Cardiac muscle cell (in vitro differentiated cells and primary cell): ENCODE measurements at regions not wholly inside any gene's neighbourhood (a gene's known extent, or its start where the extent isn't known, plus 50 kb on each side); places are given as distances from the start of the nearest gene placed in this dataset.
A peak's percentile ranks its signal among the peaks of the same experiment; 100 is the strongest.

ENCODE experiments used
- DNase-seq, 2 donors: peaks; one replicate each; pipeline versions ENCODE4 v3.0.0 to v3.0.0-alpha.2; 2010 to 2017; ENCODE audit warnings: low read depth in 1 of 2, low spot score in 1 of 2
- H3K27ac ChIP-seq: fragments of 200-600 bp; sonication (generic); 2 replicates; pipeline ENCODE4 v1.5.1; 2016
- H3K27me3 ChIP-seq: fragments of 200-600 bp; sonication (generic); 2 replicates; pipeline ENCODE4 v1.6.0; 2016; ENCODE audit warnings: control low read depth
- H3K36me3 ChIP-seq: fragments of 200-600 bp; sonication (generic); 2 replicates; pipeline ENCODE4 v1.5.1; 2016; ENCODE audit warnings: control low read depth
- H3K4me1 ChIP-seq: fragments of 200-600 bp; sonication (generic); 2 replicates; pipeline ENCODE4 v1.8.1; 2017; ENCODE audit warnings: low read depth, mild to moderate bottlenecking, mixed run types
- H3K4me3 ChIP-seq: fragments of 200-600 bp; sonication (generic); 2 replicates; pipeline ENCODE4 v1.5.1; 2016; ENCODE audit warnings: mild to moderate bottlenecking
- H3K9me3 ChIP-seq: fragments of 200-600 bp; sonication (generic); 2 replicates; pipeline ENCODE4 v1.5.1; 2017; ENCODE audit warnings: low read depth, mild to moderate bottlenecking, control low read depth
- TF ChIP-seq, protein P1 (sequence below): IDR thresholded peaks from 2 replicates; pipeline ENCODE4 v1.5.1; 2012; ENCODE audit warnings: low read depth, mild to moderate bottlenecking, low read length

DNA sequence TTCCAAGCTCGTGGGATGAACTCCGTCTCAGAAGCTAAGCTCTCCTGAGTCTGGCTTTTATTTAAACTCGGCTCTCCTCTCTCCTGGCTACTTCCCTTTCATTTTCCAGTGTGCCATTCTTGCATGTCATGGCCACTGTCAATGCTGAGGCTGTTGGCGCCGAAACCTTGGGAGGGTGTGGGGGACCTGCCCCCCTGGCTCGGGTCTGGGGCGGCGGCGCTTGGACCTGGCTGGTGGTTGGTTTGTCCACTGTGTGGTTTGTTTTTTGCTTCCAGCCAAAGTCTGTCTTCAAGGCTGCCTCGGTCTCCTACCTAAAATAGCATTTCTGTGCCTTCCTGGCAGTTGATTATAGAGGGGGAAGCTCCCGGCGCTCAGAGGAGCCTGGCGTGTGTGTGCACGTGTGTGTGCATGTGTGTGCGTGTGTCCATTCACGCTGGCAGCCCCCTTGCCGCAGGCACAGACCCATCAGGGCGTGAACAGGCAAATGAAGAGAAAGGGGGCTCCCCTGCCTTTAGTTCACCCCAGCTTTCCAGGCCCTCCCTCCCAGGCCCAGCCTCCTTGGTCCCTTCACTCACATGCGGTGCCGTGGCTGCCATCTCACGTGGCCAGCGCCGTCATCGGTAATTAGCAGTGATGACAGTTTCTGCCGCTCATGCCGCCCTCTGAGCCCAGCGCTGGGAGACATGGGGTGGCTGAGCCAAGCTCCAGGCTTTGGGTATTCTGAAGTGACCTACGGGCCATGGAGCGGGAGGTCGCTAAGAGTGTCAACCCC, 179.9 kb downstream of the SEC14L1 start:
- Histone ChIP-seq H3K9me3 (no peaks in the 10 kb centered on the region), H3K4me1 (peaks cover 35% of the 10 kb centered on the region), H3K4me3 (no peak overlapping the region), H3K27ac (no peak overlapping the region), H3K27me3 (no peaks in the 10 kb centered on the region), H3K36me3 (no peaks in the 10 kb centered on the region)
- TF ChIP-seq, protein P1, sequence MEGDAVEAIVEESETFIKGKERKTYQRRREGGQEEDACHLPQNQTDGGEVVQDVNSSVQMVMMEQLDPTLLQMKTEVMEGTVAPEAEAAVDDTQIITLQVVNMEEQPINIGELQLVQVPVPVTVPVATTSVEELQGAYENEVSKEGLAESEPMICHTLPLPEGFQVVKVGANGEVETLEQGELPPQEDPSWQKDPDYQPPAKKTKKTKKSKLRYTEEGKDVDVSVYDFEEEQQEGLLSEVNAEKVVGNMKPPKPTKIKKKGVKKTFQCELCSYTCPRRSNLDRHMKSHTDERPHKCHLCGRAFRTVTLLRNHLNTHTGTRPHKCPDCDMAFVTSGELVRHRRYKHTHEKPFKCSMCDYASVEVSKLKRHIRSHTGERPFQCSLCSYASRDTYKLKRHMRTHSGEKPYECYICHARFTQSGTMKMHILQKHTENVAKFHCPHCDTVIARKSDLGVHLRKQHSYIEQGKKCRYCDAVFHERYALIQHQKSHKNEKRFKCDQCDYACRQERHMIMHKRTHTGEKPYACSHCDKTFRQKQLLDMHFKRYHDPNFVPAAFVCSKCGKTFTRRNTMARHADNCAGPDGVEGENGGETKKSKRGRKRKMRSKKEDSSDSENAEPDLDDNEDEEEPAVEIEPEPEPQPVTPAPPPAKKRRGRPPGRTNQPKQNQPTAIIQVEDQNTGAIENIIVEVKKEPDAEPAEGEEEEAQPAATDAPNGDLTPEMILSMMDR, result no peak
- peak in 1 of 2 donors; percentile 42 for DNase-seq

DNA sequence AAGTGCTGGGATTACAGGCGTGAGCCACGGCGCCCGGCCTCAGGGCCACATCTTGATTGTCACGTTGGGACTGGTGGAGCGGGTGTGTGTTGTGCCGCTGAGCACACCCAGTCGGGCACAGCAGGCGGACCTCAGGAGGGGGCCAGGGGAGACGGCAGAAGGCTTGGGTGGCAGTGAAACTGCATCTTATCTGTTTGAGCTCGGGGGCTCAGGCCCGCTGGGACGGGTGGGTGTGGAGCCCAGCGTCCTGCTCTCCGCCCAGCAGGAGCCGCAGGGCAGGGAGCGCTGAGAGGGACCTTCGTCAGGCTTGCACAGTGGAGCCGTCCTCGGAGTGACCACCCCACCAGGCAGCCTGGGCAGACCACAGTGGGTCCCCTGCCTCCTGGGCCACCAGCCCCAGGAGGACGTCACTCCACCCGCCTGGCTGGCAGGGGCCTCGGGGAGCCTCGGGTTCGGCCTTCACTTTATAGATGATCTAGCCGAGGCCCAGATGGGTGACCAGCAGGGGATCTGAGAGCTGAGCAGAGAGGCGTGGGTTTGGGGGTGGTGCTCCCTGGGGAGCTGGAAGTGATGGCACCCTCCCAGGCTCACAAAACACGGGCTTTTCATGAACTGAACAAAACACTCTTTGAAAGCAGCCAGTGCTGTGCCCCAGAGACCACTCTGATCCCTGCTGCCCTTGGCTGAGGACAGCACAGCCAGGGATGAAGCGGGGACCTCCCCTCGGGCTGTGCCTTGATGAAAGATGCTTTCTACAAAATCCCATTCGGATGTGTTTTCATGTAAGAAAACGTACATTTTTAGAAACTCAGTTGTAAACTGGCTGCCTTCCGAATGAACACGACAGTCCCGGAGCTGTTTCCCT, 181.1 kb downstream of the SEC14L1 start:
- Histone ChIP-seq H3K9me3 (no peaks in the 10 kb centered on the region), H3K4me3 (no peak overlapping the region), H3K27me3 (no peaks in the 10 kb centered on the region), H3K4me1 (peaks cover 30% of the 10 kb centered on the region), H3K27ac (peak overlapping the region; percentile 94), H3K36me3 (no peaks in the 10 kb centered on the region)
- DNase-seq, result peak in 1 of 2 donors; percentile 25
- TF ChIP-seq, protein P1, result no peak

DNA sequence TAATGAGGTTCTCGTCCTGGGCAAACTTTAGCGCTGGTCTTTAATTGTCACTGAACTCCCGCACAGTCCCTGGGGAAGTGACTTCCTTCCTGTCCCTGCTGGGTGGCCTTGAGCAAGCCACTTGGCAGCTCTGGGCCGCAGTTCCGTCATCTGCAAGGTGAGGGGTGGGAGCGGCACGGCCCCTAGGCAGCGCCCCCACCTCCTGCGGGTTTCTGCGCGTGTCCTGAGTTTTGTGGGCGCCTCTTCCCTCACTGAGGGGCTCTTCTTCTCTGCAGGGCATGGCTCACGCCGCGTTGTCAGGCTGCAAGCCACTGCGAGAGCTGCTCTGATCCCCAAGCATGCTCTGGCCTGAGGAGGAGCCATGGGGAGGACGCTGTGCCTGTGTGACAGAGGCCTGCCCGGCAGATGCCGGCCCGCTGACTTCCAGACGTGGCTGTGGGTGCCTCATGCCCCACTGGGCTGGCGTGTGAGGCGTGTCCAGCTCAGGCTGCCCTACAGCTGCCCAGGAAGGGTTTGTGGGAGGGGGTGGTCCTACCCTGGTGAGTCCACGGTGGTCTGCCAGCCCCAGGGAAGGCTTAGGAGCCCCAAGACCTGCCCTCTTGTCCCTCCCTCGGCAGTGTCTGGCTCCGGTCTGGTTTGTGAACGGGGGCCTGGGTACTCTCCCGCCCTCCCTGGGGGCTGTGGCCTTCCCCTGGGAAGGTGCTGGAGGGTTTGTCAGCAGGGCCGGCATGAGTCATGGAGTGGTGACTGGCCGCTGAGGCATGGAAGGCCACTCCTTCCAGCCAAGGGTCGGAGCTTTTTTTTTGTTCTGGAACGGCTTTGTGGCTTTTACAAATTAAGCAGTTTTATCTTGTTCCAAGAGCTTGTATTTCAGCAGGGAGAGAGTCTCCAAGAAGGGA, 182.0 kb downstream of the SEC14L1 start:
- peak overlapping the region; percentile 94 for H3K27ac ChIP-seq

DNA sequence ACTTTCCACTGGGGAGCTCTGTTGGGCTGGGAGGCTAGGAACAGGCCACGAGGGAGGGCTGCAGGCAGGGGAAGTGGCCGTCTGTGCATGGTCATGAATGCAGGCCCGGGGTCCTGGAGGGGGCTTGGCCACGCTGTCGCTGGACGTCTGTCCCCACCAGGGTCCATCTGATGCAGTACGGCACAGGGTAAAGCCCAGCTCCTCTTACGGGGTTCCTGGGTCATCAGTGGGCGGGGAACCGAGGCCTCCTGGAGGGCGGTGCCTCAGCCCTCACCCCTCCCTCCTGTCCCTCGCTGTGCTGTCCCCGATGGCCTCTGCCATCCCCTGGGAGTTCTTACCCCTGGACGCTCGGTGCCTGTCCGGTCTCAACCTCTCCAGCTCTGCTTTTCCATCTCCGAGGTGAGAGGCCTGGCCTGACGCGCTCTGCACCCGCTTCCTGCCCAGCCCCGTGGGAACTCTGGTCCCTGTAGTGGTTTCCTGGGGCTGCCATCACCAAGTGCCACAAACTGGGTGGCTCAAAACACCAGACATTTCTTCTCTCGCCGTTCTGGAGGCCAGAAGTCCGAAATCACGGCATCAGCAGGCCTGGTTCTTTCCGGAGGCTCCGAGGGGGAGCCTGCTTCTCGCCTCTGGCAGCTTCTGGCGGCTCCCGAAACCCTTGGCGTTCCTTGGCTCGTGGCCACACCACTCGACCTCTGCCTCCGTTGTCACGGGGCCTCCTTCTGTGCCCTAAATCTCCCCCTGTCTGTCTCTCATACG, 182.8 kb downstream of the SEC14L1 start:
- Histone ChIP-seq H3K9me3 (no peaks in the 10 kb centered on the region), H3K4me3 (no peak overlapping the region), H3K36me3 (no peaks in the 10 kb centered on the region), H3K4me1 (peaks cover 30% of the 10 kb centered on the region), H3K27ac (peak overlapping the region; percentile 94), H3K27me3 (no peaks in the 10 kb centered on the region)
- peak in 1 of 2 donors; percentile 91 for DNase-seq
- TF ChIP-seq, protein P1, result no peak

More for the DNA sequence above, 182.0 kb downstream of the SEC14L1 start:
- H3K4me1 ChIP-seq, result peaks cover 30% of the 10 kb centered on the region
- TF ChIP-seq, protein P1, result no peak
- H3K9me3 ChIP-seq, result no peaks in the 10 kb centered on the region
- H3K36me3 ChIP-seq, result no peaks in the 10 kb centered on the region
- H3K27me3 ChIP-seq, result no peaks in the 10 kb centered on the region
- H3K4me3 ChIP-seq, result no peak overlapping the region
- DNase-seq, result peak; percentile 55 to 99
